NAMALWA (cell line): ENCODE measurements at regions not wholly inside any gene's neighbourhood (a gene's known extent, or its start where the extent isn't known, plus 50 kb on each side); places are given as distances from the start of the nearest gene placed in this dataset.
"Not testable (repeated sequence)": the region's sequence is repeated elsewhere in the genome, so short reads cannot be mapped to it uniquely, and the experiment has no call there.

Source experiments
- DNase-seq: peaks from one replicate; pipeline ENCODE4 v3.0.0-alpha.2; 2015; ENCODE audit warnings: low spot score

- no peak for DNase-seq
Measured at GRCh38 chr7:10779465-10780399, 193.9 kb upstream of the PHF14 start.

GRCh38 chr7:10780400-10780747 lies 193.3 kb upstream of the PHF14 start:
- no peak for DNase-seq

- not testable (repeated sequence) for DNase-seq
Measured at GRCh38 chr7:10786976-10787375, 186.7 kb upstream of the PHF14 start.

GRCh38 chr7:10789170-10789569 lies 184.5 kb upstream of the PHF14 start:
- no peak for DNase-seq

- DNase-seq = no peak
Measured at GRCh38 chr7:10790910-10791309, 182.8 kb upstream of the PHF14 start.

- no peak for DNase-seq
Measured at GRCh38 chr7:10793995-10794775, 179.5 kb upstream of the PHF14 start.

- no peak for DNase-seq
Measured at GRCh38 chr7:10797157-10797556, 176.5 kb upstream of the PHF14 start.

GRCh38 chr7:10798044-10798443 lies 175.6 kb upstream of the PHF14 start:
- DNase-seq = no peak

- DNase-seq = no peak
Measured at GRCh38 chr7:10799475-10799874, 174.2 kb upstream of the PHF14 start.

GRCh38 chr7:10802011-10802410 lies 171.7 kb upstream of the PHF14 start:
- no peak for DNase-seq

- DNase-seq = no peak
Measured at GRCh38 chr7:10802526-10802925, 171.1 kb upstream of the PHF14 start.

GRCh38 chr7:10803720-10804119 lies 170.0 kb upstream of the PHF14 start:
- no peak for DNase-seq

- DNase-seq = no peak
Measured at GRCh38 chr7:10804770-10805169, 168.9 kb upstream of the PHF14 start.

- DNase-seq = no peak
Measured at GRCh38 chr7:10815546-10815945, 158.1 kb upstream of the PHF14 start.

- no peak for DNase-seq
Measured at GRCh38 chr7:10821156-10821555, 152.5 kb upstream of the PHF14 start.

GRCh38 chr7:10824154-10824553 lies 149.5 kb upstream of the PHF14 start:
- no peak for DNase-seq

GRCh38 chr7:10838228-10838627 lies 135.4 kb upstream of the PHF14 start:
- no peak for DNase-seq

GRCh38 chr7:10845225-10845624 lies 128.4 kb upstream of the PHF14 start:
- no peak for DNase-seq

GRCh38 chr7:10855583-10855982 lies 118.1 kb upstream of the PHF14 start:
- DNase-seq = no peak

- DNase-seq = no peak
Measured at GRCh38 chr7:10860516-10860915, 113.2 kb upstream of the PHF14 start.

GRCh38 chr7:10863476-10863875 lies 110.2 kb upstream of the PHF14 start:
- DNase-seq = no peak

GRCh38 chr7:10874666-10875065 lies 99.0 kb upstream of the PHF14 start:
- DNase-seq = no peak

GRCh38 chr7:10875080-10875479 lies 98.6 kb upstream of the PHF14 start:
- DNase-seq = no peak
